HUES64 (cell line): ENCODE measurements at regions not wholly inside any gene's neighbourhood (a gene's known extent, or its start where the extent isn't known, plus 50 kb on each side); places are given as distances from the start of the nearest gene placed in this dataset.
"Not testable (repeated sequence)": the region's sequence is repeated elsewhere in the genome, so short reads cannot be mapped to it uniquely, and the experiment has no call there.

Experiments
- H3K27ac ChIP-seq: 2 replicates; pipeline ENCODE4 v1.7.0; 2013; ENCODE audit warnings: low read depth, low read length, inconsistent platforms
- H3K27me3 ChIP-seq: 2 replicates; pipeline ENCODE4 v1.6.1; 2013; ENCODE audit warnings: mild to moderate bottlenecking, low read length; ENCODE audit not compliant: insufficient read depth
- H3K36me3 ChIP-seq: 2 replicates; pipeline ENCODE4 v1.6.1; 2013; ENCODE audit warnings: mild to moderate bottlenecking, low read length; ENCODE audit not compliant: insufficient read depth
- H3K4me1 ChIP-seq: 2 replicates; pipeline ENCODE4 v1.6.1; 2013; ENCODE audit warnings: mild to moderate bottlenecking, low read length, moderate library complexity; ENCODE audit not compliant: insufficient read depth
- H3K4me3 ChIP-seq: 2 replicates; pipeline ENCODE4 v1.5.1; 2013; ENCODE audit warnings: mild to moderate bottlenecking, low read length, moderate library complexity
- H3K9ac ChIP-seq: 2 replicates; pipeline ENCODE4 v1.6.1; 2013; ENCODE audit warnings: mild to moderate bottlenecking, low read depth, low read length
- H3K9me3 ChIP-seq: 2 replicates; pipeline ENCODE4 v1.6.1; 2013; ENCODE audit warnings: low read depth, low read length; ENCODE audit not compliant: insufficient read depth
- WGBS: fragments of 150-250, 120-280 bp; methylation state at CpG from one replicate; pipeline ENCODE4 v1.1.7; 2013; ENCODE audit warnings: missing lambda C conversion rate; 5-methylcytosine and 5-hydroxymethylcytosine counted together

- no peaks in the 10 kb centered on the region for H3K9me3 ChIP-seq
- H3K4me3 ChIP-seq: no peak overlapping the region
- no peak overlapping the region for H3K27ac ChIP-seq
- 78% methylated on average over 9 of the region's 9 CpGs for WGBS
- H3K36me3 ChIP-seq: no peaks in the 10 kb centered on the region
- H3K4me1 ChIP-seq: no peaks in the 10 kb centered on the region
- H3K27me3 ChIP-seq: peaks cover 37% of the 10 kb centered on the region
- H3K9ac ChIP-seq: no peak overlapping the region
Observed at GRCh38 chr22:22788460-22789037, 99.1 kb upstream of the IGLL5 start.

- Histone ChIP-seq H3K27ac (no peak overlapping the region), H3K27me3 (peaks cover 29% of the 10 kb centered on the region), H3K9me3 (no peaks in the 10 kb centered on the region), H3K4me3 (no peak overlapping the region), H3K36me3 (no peaks in the 10 kb centered on the region), H3K9ac (no peak overlapping the region), H3K4me1 (no peaks in the 10 kb centered on the region)
- 89% methylated on average over 2 of the region's 2 CpGs for WGBS
Observed at GRCh38 chr22:22789233-22789921, 98.2 kb upstream of the IGLL5 start.

DNA sequence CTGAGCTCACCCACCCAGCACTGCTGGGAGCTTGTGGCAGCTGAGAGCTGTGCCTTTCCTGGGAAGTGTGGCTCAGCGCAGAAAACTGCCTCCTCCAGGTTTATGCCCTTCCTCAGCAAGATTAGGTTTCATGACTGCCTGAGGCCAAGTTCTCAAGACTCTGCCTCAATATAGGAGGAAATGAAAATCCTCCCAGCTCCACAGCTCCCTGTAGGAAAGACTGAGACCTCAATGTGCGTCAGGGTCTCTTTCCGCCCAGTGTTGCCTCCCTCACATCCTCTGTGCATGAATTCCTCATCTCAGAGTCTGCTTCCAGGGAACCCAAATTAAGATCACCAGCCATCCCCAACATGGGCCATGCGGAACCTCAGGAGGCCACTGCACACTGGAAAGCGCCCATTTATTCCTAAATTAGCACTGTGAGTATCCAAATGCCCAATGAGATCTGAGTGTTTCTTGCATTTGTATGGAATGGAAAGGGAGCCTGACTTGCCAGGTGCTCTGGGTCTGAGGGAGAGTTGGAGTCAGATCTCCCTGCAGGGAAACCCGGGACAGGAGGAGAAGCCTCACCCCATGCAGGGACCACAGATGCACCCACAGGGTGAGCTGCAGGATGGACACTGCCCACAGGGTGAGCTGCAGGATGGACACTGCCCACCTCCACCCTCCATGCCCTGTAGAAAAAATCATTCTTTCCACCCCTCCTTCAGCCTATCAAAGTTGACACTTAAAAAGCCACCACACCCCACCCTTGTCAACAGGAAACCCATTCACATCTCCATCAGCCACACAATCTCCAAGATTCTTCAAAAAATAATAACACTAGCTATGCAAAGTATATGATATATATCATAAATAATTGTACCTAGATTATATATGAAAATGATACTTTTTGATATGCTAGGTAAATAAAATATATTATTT, 97.4 kb upstream of the IGLL5 start:
- Histone ChIP-seq H3K4me1 (no peaks in the 10 kb centered on the region), H3K27me3 (peaks cover 23% of the 10 kb centered on the region)

DNA sequence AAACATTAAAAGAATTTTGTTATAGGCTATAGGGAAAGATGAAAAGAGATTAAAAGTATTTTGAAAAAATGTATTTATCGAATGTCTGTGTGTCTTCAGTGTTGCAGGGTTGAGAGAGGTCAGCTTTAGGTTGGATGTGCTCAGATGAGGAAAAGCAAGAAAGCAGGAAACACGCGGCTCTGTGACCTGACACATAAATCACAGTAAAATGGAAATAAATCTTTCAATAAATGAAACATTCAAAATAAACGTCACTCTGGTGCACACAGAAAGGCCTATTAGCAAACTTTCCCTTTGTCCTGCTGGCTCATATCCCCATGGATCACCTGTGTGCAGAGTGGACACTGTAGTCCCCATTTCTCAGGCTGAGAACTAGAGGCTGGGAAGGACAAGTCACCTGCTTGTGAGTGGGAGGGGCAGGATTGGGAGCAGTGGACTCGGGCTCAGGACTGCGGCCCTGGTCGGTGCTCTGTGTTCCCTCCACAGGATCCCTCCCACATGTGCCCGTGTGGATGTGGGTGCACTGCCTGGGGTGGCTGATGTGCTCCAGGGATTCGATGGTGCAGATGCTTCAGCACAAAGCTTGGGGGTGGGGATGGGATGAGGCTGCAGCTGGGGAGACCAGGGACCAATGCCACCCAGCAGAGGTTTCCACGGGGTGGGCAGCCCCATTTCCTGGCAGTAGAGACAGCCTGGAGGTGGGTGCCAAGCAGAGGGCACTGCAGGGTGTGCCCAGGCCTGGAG, 96.0 kb upstream of the IGLL5 start:
- H3K4me3 ChIP-seq: no peak overlapping the region
- H3K9ac ChIP-seq: no peak overlapping the region
- no peaks in the 10 kb centered on the region for H3K9me3 ChIP-seq
- H3K4me1 ChIP-seq: no peaks in the 10 kb centered on the region
- peaks cover 22% of the 10 kb centered on the region for H3K27me3 ChIP-seq
- H3K27ac ChIP-seq: no peak overlapping the region
- 81% methylated on average over 10 of the region's 10 CpGs for WGBS
- no peaks in the 10 kb centered on the region for H3K36me3 ChIP-seq

More for the DNA sequence above, 97.4 kb upstream of the IGLL5 start:
- H3K9me3 ChIP-seq: no peaks in the 10 kb centered on the region
- no peak overlapping the region for H3K4me3 ChIP-seq
- H3K36me3 ChIP-seq: no peaks in the 10 kb centered on the region
- WGBS: 90% methylated on average over 6 of the region's 6 CpGs
- no peak overlapping the region for H3K9ac ChIP-seq
- H3K27ac ChIP-seq: no peak overlapping the region

GRCh38 chr22:22792205-22792786, 95.3 kb upstream of the IGLL5 start:
- not testable (repeated sequence) for H3K9me3 ChIP-seq, H3K9ac ChIP-seq, H3K4me1 ChIP-seq, H3K27ac ChIP-seq, H3K36me3 ChIP-seq, H3K4me3 ChIP-seq
- WGBS: 84% methylated on average over 4 of the region's 4 CpGs
- peaks cover 26% of the 10 kb centered on the region for H3K27me3 ChIP-seq

DNA sequence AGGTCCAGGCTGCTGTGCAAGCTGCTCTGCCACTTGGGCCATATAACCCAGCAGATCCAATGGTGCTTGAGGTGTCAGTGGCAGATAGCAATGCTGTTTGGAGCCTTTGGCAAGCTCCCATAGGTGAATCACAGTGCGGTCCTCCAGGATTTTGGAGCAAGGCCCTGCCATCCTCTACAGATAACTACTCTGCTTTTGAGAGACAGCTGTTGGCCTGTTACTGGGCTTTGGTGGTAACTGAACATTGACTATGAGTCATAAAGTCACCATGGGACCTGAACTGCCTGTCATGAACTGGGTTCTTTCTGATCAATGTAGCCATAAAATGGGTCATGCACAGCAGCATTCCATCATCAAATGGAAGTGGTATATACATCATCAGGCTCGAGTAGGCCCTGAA, 92.0 kb upstream of the IGLL5 start:
- H3K27ac ChIP-seq, H3K9me3 ChIP-seq, H3K36me3 ChIP-seq, H3K9ac ChIP-seq, H3K4me3 ChIP-seq, H3K4me1 ChIP-seq: not testable (repeated sequence)
- WGBS: 84% methylated on average over 2 of the region's 2 CpGs
- peaks cover 27% of the 10 kb centered on the region for H3K27me3 ChIP-seq

- Histone ChIP-seq H3K9ac (no peak overlapping the region), H3K27ac (no peak overlapping the region), H3K4me1 (no peaks in the 10 kb centered on the region), H3K36me3 (no peaks in the 10 kb centered on the region), H3K9me3 (no peaks in the 10 kb centered on the region), H3K27me3 (peaks cover 27% of the 10 kb centered on the region), H3K4me3 (no peak overlapping the region)
- 68% methylated on average over 2 of the region's 2 CpGs for WGBS
Observed at GRCh38 chr22:22796724-22797123, 90.9 kb upstream of the IGLL5 start.

GRCh38 chr22:22798232-22798616, 89.4 kb upstream of the IGLL5 start:
- 53% methylated on average over 2 of the region's 3 CpGs for WGBS
- Histone ChIP-seq H3K9me3 (no peaks in the 10 kb centered on the region), H3K9ac (no peak overlapping the region), H3K27ac (no peak overlapping the region), H3K4me3 (no peak overlapping the region), H3K27me3 (peaks cover 35% of the 10 kb centered on the region), H3K36me3 (no peaks in the 10 kb centered on the region), H3K4me1 (no peaks in the 10 kb centered on the region)

- peaks cover 40% of the 10 kb centered on the region for H3K27me3 ChIP-seq
- H3K9me3 ChIP-seq: no peaks in the 10 kb centered on the region
- no peaks in the 10 kb centered on the region for H3K4me1 ChIP-seq
- WGBS: 100% methylated on average over 1 of the region's 1 CpG
- H3K9ac ChIP-seq: no peak overlapping the region
- no peak overlapping the region for H3K4me3 ChIP-seq
- H3K27ac ChIP-seq: no peak overlapping the region
- no peaks in the 10 kb centered on the region for H3K36me3 ChIP-seq
Observed at GRCh38 chr22:22798716-22799115, 88.9 kb upstream of the IGLL5 start.

- Histone ChIP-seq H3K27ac (no peak overlapping the region), H3K4me1 (no peaks in the 10 kb centered on the region), H3K27me3 (peaks cover 46% of the 10 kb centered on the region), H3K9ac (no peak overlapping the region), H3K36me3 (no peaks in the 10 kb centered on the region), H3K4me3 (no peak overlapping the region), H3K9me3 (no peaks in the 10 kb centered on the region)
- 70% methylated on average over 4 of the region's 4 CpGs for WGBS
Observed at GRCh38 chr22:22799561-22799960, 88.1 kb upstream of the IGLL5 start.
